ENCODE measurements at regions not wholly inside any gene's neighbourhood (a gene's known extent, or its start where the extent isn't known, plus 50 kb on each side); places are given as distances from the start of the nearest gene placed in this dataset.

- TF ChIP-seq POLR2A (IDR thresholded peaks at IDR 0.05; ENCODE audit: low read length) (no peak), GATA1 (IDR thresholded peaks at IDR 0.05; ENCODE audit: low read depth, low read length) (no peak)
Observed at GRCh38 chr9:92183449-92183848, 68.2 kb upstream of the SPTLC1 start.

All from erythroblast (primary cell).